ENCODE measurements at regions not wholly inside any gene's neighbourhood (a gene's known extent, or its start where the extent isn't known, plus 50 kb on each side); places are given as distances from the start of the nearest gene placed in this dataset.

GRCh38 chr12:132405742-132406251 lies 76.4 kb upstream of the GALNT9 start:
- no peak overlapping the region for H3K27ac Mint-ChIP-seq (ENCODE audit: unreplicated experiment)
- Histone ChIP-seq H4K20me1 (ENCODE audit: insufficient read depth, low read length) (no peaks in the 10 kb centered on the region), H3K4me1 (ENCODE audit: insufficient read depth, low read length) (no peaks in the 10 kb centered on the region), H3K79me2 (ENCODE audit: insufficient read depth, low read length) (no peaks in the 10 kb centered on the region), H3K27ac (ENCODE audit: low read depth, low read length) (no peak overlapping the region), H3K36me3 (ENCODE audit: insufficient read depth, low read length) (no peaks in the 10 kb centered on the region), H3K9me3 (ENCODE audit: insufficient read depth, low read depth, low read length) (no peaks in the 10 kb centered on the region), H2AFZ (ENCODE audit: low read depth, low read length) (no peak overlapping the region), H3K9ac (ENCODE audit: low read length) (no peak overlapping the region), H3K4me3 (ENCODE audit: insufficient read depth, low read depth, low read length) (no peak overlapping the region), H3K27me3 (ENCODE audit: insufficient read depth, low read length) (peaks cover 2% of the 10 kb centered on the region), H3K4me2 (ENCODE audit: low read length) (no peak overlapping the region)
- H3K9me3 Mint-ChIP-seq (ENCODE audit: unreplicated experiment) = no peaks in the 10 kb centered on the region
- FAIRE-seq (no peak), DNase-seq (ENCODE audit: low read depth) (no peak)
- no peak for TF ChIP-seq CTCF (IDR thresholded peaks at IDR 0.05; ENCODE audit: insufficient read depth, low read depth, low read length)
- TF ChIP-seq EZH2 (IDR thresholded peaks at IDR 0.05; ENCODE audit: insufficient read depth, low read length) = no peak
- H3K4me3 Mint-ChIP-seq (ENCODE audit: unreplicated experiment) = no peak overlapping the region
- no peaks in the 10 kb centered on the region for H3K4me1 Mint-ChIP-seq (ENCODE audit: low read depth, unreplicated experiment)
- H3K27me3 Mint-ChIP-seq (ENCODE audit: low read depth, unreplicated experiment) = peaks cover 23% of the 10 kb centered on the region
- H3K36me3 Mint-ChIP-seq (ENCODE audit: low read depth, unreplicated experiment) = no peaks in the 10 kb centered on the region

- H4K20me1 ChIP-seq (ENCODE audit: insufficient read depth, low read length) = no peaks in the 10 kb centered on the region
- no peak overlapping the region for H2AFZ ChIP-seq (ENCODE audit: low read depth, low read length)
- Mint-ChIP-seq H3K27me3 (ENCODE audit: low read depth, unreplicated experiment) (peaks cover 24% of the 10 kb centered on the region), H3K4me3 (ENCODE audit: unreplicated experiment) (no peak overlapping the region), H3K36me3 (ENCODE audit: low read depth, unreplicated experiment) (no peaks in the 10 kb centered on the region), H3K4me1 (ENCODE audit: low read depth, unreplicated experiment) (no peaks in the 10 kb centered on the region), H3K9me3 (ENCODE audit: unreplicated experiment) (no peaks in the 10 kb centered on the region), H3K27ac (ENCODE audit: unreplicated experiment) (no peak overlapping the region)
- no peak overlapping the region for H3K9ac ChIP-seq (ENCODE audit: low read length)
- H3K4me1 ChIP-seq (ENCODE audit: insufficient read depth, low read length) = no peaks in the 10 kb centered on the region
- no peaks in the 10 kb centered on the region for H3K79me2 ChIP-seq (ENCODE audit: insufficient read depth, low read length)
- H3K36me3 ChIP-seq (ENCODE audit: insufficient read depth, low read length) = no peaks in the 10 kb centered on the region
- H3K27me3 ChIP-seq (ENCODE audit: insufficient read depth, low read length) = peaks cover 3% of the 10 kb centered on the region
- H3K4me2 ChIP-seq (ENCODE audit: low read length) = no peak overlapping the region
- no peaks in the 10 kb centered on the region for H3K9me3 ChIP-seq (ENCODE audit: insufficient read depth, low read depth, low read length)
- DNase-seq (ENCODE audit: low read depth) (no peak), FAIRE-seq (no peak)
- H3K27ac ChIP-seq (ENCODE audit: low read depth, low read length) = no peak overlapping the region
- no peak overlapping the region for H3K4me3 ChIP-seq (ENCODE audit: insufficient read depth, low read depth, low read length)
- no peak for TF ChIP-seq EZH2 (IDR thresholded peaks at IDR 0.05; ENCODE audit: insufficient read depth, low read length)
- no peak for TF ChIP-seq CTCF (IDR thresholded peaks at IDR 0.05; ENCODE audit: insufficient read depth, low read depth, low read length)
These were observed 75.8 kb upstream of the GALNT9 start for GRCh38 chr12:132404951-132405741.

- H3K4me1 Mint-ChIP-seq (ENCODE audit: low read depth, unreplicated experiment) = no peaks in the 10 kb centered on the region
- Histone ChIP-seq H3K4me3 (ENCODE audit: insufficient read depth, low read depth, low read length) (no peak overlapping the region), H2AFZ (ENCODE audit: low read depth, low read length) (no peak overlapping the region), H3K36me3 (ENCODE audit: insufficient read depth, low read length) (no peaks in the 10 kb centered on the region), H3K4me2 (ENCODE audit: low read length) (no peak overlapping the region), H3K9me3 (ENCODE audit: insufficient read depth, low read depth, low read length) (no peaks in the 10 kb centered on the region), H3K27me3 (ENCODE audit: insufficient read depth, low read length) (peaks cover 6% of the 10 kb centered on the region), H4K20me1 (ENCODE audit: insufficient read depth, low read length) (no peaks in the 10 kb centered on the region), H3K27ac (ENCODE audit: low read depth, low read length) (no peak overlapping the region), H3K9ac (ENCODE audit: low read length) (no peak overlapping the region), H3K79me2 (ENCODE audit: insufficient read depth, low read length) (no peaks in the 10 kb centered on the region), H3K4me1 (ENCODE audit: insufficient read depth, low read length) (no peaks in the 10 kb centered on the region)
- H3K9me3 Mint-ChIP-seq (ENCODE audit: unreplicated experiment) = no peaks in the 10 kb centered on the region
- H3K4me3 Mint-ChIP-seq (ENCODE audit: unreplicated experiment) = no peak overlapping the region
- DNase-seq (ENCODE audit: low read depth) (no peak), FAIRE-seq (no peak)
- H3K27ac Mint-ChIP-seq (ENCODE audit: unreplicated experiment) = no peak overlapping the region
- TF ChIP-seq EZH2 (IDR thresholded peaks at IDR 0.05; ENCODE audit: insufficient read depth, low read length) (no peak), CTCF (IDR thresholded peaks at IDR 0.05; ENCODE audit: insufficient read depth, low read depth, low read length) (no peak)
- H3K36me3 Mint-ChIP-seq (ENCODE audit: low read depth, unreplicated experiment) = no peaks in the 10 kb centered on the region
- peaks cover 24% of the 10 kb centered on the region for H3K27me3 Mint-ChIP-seq (ENCODE audit: low read depth, unreplicated experiment)
These were observed 75.1 kb upstream of the GALNT9 start for GRCh38 chr12:132404435-132404855.

Measured in astrocyte (in vitro differentiated cells and primary cell).